ENCODE measurements at regions not wholly inside any gene's neighbourhood (a gene's known extent, or its start where the extent isn't known, plus 50 kb on each side); places are given as distances from the start of the nearest gene placed in this dataset.

DNA sequence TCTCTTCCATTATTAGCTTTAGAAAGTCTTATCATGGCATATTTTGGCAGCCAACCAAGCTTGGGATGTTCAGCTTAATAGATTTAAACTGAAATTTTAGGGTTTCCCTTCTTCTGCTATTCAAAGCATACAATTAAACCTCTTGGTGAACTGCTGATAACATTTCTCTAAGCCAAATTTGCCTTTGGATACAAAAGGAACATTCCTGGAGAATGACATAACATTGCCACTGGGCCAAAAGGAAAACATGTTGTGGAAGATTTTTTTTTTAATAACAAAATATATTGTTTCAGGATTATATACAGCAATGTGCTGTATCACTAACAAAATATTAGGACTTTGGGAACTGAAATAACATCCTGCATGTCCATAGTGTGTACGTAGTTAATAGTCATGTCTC lies 215.1 kb upstream of the TBX18 start:
- no peak overlapping the region for H3K27ac ChIP-seq
- H3K4me1 ChIP-seq, result no peaks in the 10 kb centered on the region
- no peaks in the 10 kb centered on the region for H3K36me3 ChIP-seq
- no peak overlapping the region for H3K9ac ChIP-seq (ENCODE audit: low read depth in 2 of 2, low read length in 2 of 2)
- H3K27me3 ChIP-seq, result no peaks in the 10 kb centered on the region
- TF ChIP-seq, protein P1, sequence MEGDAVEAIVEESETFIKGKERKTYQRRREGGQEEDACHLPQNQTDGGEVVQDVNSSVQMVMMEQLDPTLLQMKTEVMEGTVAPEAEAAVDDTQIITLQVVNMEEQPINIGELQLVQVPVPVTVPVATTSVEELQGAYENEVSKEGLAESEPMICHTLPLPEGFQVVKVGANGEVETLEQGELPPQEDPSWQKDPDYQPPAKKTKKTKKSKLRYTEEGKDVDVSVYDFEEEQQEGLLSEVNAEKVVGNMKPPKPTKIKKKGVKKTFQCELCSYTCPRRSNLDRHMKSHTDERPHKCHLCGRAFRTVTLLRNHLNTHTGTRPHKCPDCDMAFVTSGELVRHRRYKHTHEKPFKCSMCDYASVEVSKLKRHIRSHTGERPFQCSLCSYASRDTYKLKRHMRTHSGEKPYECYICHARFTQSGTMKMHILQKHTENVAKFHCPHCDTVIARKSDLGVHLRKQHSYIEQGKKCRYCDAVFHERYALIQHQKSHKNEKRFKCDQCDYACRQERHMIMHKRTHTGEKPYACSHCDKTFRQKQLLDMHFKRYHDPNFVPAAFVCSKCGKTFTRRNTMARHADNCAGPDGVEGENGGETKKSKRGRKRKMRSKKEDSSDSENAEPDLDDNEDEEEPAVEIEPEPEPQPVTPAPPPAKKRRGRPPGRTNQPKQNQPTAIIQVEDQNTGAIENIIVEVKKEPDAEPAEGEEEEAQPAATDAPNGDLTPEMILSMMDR (IDR thresholded peaks at IDR 0.05), result no peak
- DNase-seq, result no peak
- intact Hi-C loops (cut with DNase I), result no loop called here
- no peak overlapping the region for H3K4me3 ChIP-seq
- H3K9me3 ChIP-seq, result no peaks in the 10 kb centered on the region

DNA sequence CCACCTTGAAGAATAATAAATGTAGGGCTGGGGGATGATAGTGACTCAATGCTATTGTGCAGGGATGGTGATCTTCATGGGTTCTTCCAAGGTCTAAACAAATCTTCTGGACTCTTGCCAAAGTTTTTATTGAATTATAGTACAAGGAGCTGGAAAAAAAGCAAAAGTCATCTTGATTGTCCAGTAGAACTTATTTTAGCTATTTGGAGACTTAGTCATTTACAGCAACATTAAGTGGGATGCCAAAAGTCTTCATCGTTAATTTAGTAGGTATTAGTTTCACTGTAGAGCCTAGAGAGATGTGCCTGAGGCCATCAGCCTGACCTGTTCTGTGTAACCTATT lies 212.9 kb upstream of the TBX18 start:
- H3K27ac ChIP-seq, result no peak overlapping the region

DNA sequence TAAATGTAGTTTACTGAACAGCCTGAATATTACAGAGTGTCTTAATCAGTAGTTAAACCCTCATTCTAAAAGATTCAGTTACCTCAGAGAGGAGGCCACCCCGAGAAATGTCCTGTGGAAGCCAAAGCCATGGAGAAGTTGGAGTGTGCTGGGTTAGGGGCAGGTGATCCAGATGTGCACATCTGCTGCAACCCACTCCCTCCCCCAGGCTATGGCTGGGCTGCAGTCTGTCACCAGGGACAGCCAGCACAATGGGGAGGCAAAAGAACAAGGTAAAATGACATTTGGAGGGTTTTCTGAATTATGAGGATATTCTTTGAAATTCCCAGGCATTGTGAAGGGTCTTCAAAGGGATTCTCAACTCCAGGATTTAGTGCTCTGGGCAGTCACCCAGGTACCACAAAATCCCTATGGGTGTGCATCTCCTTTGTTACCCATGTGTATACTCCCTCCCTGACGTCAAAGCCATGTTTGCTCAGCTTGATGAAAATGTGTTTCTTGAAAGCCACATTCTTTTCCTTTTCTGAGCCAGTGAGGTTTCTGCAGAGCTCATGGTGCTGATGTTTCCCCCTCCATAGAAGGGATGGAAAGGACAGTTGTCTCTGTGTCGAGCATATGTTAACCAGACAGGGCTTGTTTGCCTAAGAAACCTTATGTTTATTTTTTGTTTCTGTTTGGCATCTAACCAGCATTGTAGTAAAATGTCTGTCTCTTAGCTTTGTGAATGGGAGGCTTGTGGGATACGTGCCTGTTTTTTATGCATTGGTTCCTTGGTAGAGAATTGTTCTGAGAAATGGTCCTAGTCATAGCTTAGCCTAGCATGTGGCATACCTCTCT lies 212.3 kb upstream of the TBX18 start:
- no peaks in the 10 kb centered on the region for H3K36me3 ChIP-seq
- no peaks in the 10 kb centered on the region for H3K27me3 ChIP-seq
- H3K27ac ChIP-seq, result no peak overlapping the region
- intact Hi-C loops (cut with DNase I), result no loop called here
- no peaks in the 10 kb centered on the region for H3K4me1 ChIP-seq
- H3K9me3 ChIP-seq, result no peaks in the 10 kb centered on the region
- no peak overlapping the region for H3K9ac ChIP-seq (ENCODE audit: low read depth in 2 of 2, low read length in 2 of 2)
- H3K4me3 ChIP-seq, result no peak overlapping the region
- TF ChIP-seq, protein P1 (IDR thresholded peaks at IDR 0.05), result no peak
- no peak for DNase-seq

More for the DNA sequence above, 212.9 kb upstream of the TBX18 start:
- DNase-seq, result no peak
- intact Hi-C loops (cut with DNase I), result no loop called here
- TF ChIP-seq, protein P1 (IDR thresholded peaks at IDR 0.05), result no peak
- Histone ChIP-seq H3K27me3 (no peaks in the 10 kb centered on the region), H3K9me3 (no peaks in the 10 kb centered on the region), H3K4me3 (no peak overlapping the region), H3K4me1 (no peaks in the 10 kb centered on the region), H3K9ac (ENCODE audit: low read depth in 2 of 2, low read length in 2 of 2) (no peak overlapping the region), H3K36me3 (no peaks in the 10 kb centered on the region)

DNA sequence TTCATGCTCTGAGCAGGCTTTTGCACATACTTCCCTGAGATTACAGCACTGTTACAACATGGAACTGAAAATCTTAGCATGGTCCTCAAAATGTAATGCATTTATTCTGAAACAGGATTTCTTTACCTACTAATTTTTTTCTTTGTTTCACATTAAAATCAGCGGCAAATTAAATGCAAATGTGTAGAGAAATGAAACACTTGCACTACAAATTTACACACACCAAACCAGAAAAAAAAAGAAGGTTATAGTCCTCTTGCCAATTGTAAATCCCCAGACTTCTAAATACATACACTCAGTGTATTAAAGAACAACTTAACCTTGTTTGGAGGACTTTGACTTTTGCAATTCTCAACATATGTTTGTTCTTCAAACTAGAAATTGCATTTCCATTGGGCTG lies 210.9 kb upstream of the TBX18 start:
- Histone ChIP-seq H3K36me3 (no peaks in the 10 kb centered on the region), H3K4me1 (no peaks in the 10 kb centered on the region), H3K4me3 (no peak overlapping the region), H3K27me3 (no peaks in the 10 kb centered on the region), H3K9ac (ENCODE audit: low read depth in 2 of 2, low read length in 2 of 2) (no peak overlapping the region), H3K9me3 (no peaks in the 10 kb centered on the region), H3K27ac (no peak overlapping the region)
- no peak for DNase-seq
- intact Hi-C loops (cut with DNase I), result no loop called here
- TF ChIP-seq, protein P1 (IDR thresholded peaks at IDR 0.05), result no peak

DNA sequence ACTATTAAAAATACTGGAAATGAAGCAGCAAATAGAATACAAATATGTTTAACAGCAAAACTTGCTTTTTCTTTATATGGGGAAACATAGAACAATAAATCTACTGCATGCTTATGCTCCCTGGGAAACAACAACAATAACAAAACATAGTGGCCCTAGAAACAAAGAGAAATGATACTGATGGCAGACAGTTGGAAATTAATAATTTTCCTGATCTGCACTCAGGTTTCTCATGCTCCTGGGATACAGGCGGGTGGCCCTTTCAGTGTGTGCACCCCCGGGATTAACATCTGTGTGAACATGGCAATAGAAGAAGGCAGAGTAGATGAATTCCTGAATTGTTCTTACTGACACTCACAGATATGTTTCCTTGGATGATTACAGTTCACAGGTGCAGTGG lies 209.2 kb upstream of the TBX18 start:
- Histone ChIP-seq H3K27ac (no peak overlapping the region), H3K4me3 (no peak overlapping the region), H3K27me3 (no peaks in the 10 kb centered on the region), H3K4me1 (no peaks in the 10 kb centered on the region), H3K36me3 (no peaks in the 10 kb centered on the region), H3K9me3 (no peaks in the 10 kb centered on the region), H3K9ac (ENCODE audit: low read depth in 2 of 2, low read length in 2 of 2) (no peak overlapping the region)
- DNase-seq, result no peak
- intact Hi-C loops (cut with DNase I), result no loop called here
- TF ChIP-seq, protein P1 (IDR thresholded peaks at IDR 0.05), result no peak

All from colonic mucosa (tissue), 4 donors.